Colonic mucosa (tissue), 4 donors: ENCODE measurements at regions not wholly inside any gene's neighbourhood (a gene's known extent, or its start where the extent isn't known, plus 50 kb on each side); places are given as distances from the start of the nearest gene placed in this dataset.

ENCODE experiments used
- DNase-seq: peaks from one replicate; pipeline ENCODE4 v3.0.0-alpha.2; 2020
- H3K27ac ChIP-seq: fragments of 200-600 bp; one replicate; pipeline ENCODE4 v1.8.0; 2021
- H3K27me3 ChIP-seq: fragments of 200-600 bp; one replicate; pipeline ENCODE4 v1.8.0; 2021
- H3K36me3 ChIP-seq: fragments of 200-600 bp; one replicate; pipeline ENCODE4 v1.8.0; 2021
- H3K4me1 ChIP-seq: fragments of 200-600 bp; one replicate; pipeline ENCODE4 v1.8.0; 2021; ENCODE audit warnings: mild to moderate bottlenecking
- H3K4me3 ChIP-seq: fragments of 200-600 bp; one replicate; pipeline ENCODE4 v1.8.0; 2021
- H3K9ac ChIP-seq, 2 donors: one replicate each; pipeline ENCODE4 v1.7.0; 2013; ENCODE audit warnings: control low read depth in 2 of 2, low read depth in 2 of 2, low read length in 2 of 2
- H3K9me3 ChIP-seq: fragments of 200-600 bp; one replicate; pipeline ENCODE4 v1.8.0; 2021
- intact Hi-C: fragments of 100-400 bp; cut with DNase I; formaldehyde crosslinking; loops from one replicate; pipeline ENCODE4 v1.14.1; 2022
- TF ChIP-seq, protein P1 (sequence below): fragments of 200-600 bp; IDR thresholded peaks from one replicate; pipeline ENCODE4 v1.8.0; 2022; ENCODE audit warnings: antibody characterized with exemption, mild to moderate bottlenecking
- donor health status: healthy.
- donor health status: DM: no; HTN: no; CAD: no.
- donor health status: DM: no; HTN: no; CAD: no.

GRCh38 chr10:4767033-4767814 is 58.8 kb upstream of the AKR1E2 start:
- Histone ChIP-seq H3K9me3 (no peaks in the 10 kb centered on the region), H3K27me3 (no peaks in the 10 kb centered on the region), H3K4me3 (no peak overlapping the region), H3K27ac (no peak overlapping the region), H3K36me3 (no peaks in the 10 kb centered on the region), H3K9ac (no peak overlapping the region), H3K4me1 (no peaks in the 10 kb centered on the region)
- DNase-seq, result peak; percentile 24
- TF ChIP-seq, protein P1, sequence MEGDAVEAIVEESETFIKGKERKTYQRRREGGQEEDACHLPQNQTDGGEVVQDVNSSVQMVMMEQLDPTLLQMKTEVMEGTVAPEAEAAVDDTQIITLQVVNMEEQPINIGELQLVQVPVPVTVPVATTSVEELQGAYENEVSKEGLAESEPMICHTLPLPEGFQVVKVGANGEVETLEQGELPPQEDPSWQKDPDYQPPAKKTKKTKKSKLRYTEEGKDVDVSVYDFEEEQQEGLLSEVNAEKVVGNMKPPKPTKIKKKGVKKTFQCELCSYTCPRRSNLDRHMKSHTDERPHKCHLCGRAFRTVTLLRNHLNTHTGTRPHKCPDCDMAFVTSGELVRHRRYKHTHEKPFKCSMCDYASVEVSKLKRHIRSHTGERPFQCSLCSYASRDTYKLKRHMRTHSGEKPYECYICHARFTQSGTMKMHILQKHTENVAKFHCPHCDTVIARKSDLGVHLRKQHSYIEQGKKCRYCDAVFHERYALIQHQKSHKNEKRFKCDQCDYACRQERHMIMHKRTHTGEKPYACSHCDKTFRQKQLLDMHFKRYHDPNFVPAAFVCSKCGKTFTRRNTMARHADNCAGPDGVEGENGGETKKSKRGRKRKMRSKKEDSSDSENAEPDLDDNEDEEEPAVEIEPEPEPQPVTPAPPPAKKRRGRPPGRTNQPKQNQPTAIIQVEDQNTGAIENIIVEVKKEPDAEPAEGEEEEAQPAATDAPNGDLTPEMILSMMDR, result peak; percentile 61
- intact Hi-C loops, result loop anchor here (5.0 to 10.0 kb wide), 4 partner anchors 112 to 1570 kb away; no protein-coding TSS in a partner anchor

DNA sequence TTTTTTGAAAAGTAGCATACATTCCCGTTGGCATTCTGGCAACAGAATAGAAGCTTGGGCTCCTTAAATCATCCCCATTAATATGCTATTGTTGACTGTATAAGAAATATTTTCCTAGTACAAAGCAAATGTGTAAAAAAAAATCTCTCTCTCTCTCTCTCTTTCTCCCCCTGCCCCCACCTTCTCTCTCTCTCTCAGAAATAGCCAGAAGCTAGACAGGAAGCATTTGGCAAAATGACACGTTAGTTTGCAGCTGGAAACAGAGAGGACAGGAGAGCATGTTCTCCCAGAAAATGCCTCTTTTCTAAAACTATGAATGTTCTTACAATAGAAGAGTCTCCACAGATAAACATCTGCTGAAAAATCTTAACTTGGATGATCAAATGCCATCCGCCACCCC is 59.6 kb upstream of the AKR1E2 start:
- no peak for DNase-seq

DNA sequence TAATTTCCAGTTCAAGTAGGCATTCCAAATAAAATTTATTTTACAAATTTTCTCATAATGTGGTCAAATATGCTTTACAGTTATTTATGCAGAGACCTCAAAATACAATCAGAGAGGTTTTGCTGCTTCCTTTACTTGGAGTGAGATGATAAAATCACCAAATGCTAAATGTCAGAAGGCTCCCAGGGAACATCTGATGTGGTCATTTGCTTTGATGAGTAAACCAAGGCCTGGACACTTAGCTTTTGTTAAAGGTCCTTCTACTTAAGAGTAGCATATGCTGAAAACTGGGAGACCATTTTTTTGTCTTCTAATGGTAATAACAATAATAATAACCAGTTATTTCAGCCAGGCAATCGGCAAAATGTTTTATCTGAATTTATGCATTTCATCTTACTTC is 60.6 kb upstream of the AKR1E2 start:
- intact Hi-C loops, result loop anchor here (5.0 to 10.0 kb wide), 4 partner anchors 111 to 1568 kb away; no protein-coding TSS in a partner anchor
- no peaks in the 10 kb centered on the region for H3K27me3 ChIP-seq
- DNase-seq, result no peak
- TF ChIP-seq, protein P1, result no peak
- H3K9me3 ChIP-seq, result no peaks in the 10 kb centered on the region
- no peak overlapping the region for H3K9ac ChIP-seq
- H3K4me1 ChIP-seq, result no peaks in the 10 kb centered on the region
- no peaks in the 10 kb centered on the region for H3K36me3 ChIP-seq
- no peak overlapping the region for H3K4me3 ChIP-seq
- no peak overlapping the region for H3K27ac ChIP-seq

More for the DNA sequence above, 59.6 kb upstream of the AKR1E2 start:
- Histone ChIP-seq H3K4me1 (no peaks in the 10 kb centered on the region), H3K36me3 (no peaks in the 10 kb centered on the region), H3K27me3 (no peaks in the 10 kb centered on the region), H3K9ac (no peak overlapping the region), H3K4me3 (no peak overlapping the region), H3K27ac (no peak overlapping the region), H3K9me3 (no peaks in the 10 kb centered on the region)
- TF ChIP-seq, protein P1, result no peak
- intact Hi-C loops, result loop anchor here (5.0 to 10.0 kb wide), 4 partner anchors 112 to 1569 kb away; no protein-coding TSS in a partner anchor

- Histone ChIP-seq H3K9me3 (no peaks in the 10 kb centered on the region), H3K4me3 (no peak overlapping the region), H3K9ac (no peak overlapping the region), H3K27ac (no peak overlapping the region), H3K36me3 (no peaks in the 10 kb centered on the region), H3K27me3 (no peaks in the 10 kb centered on the region), H3K4me1 (no peaks in the 10 kb centered on the region)
- TF ChIP-seq, protein P1, result no peak
- intact Hi-C loops, result loop anchor here (10.0 kb wide), 2 partner anchors 109 to 1529 kb away; no protein-coding TSS in a partner anchor
- DNase-seq, result no peak
Observed at GRCh38 chr10:4763960-4764428, 62.0 kb upstream of the AKR1E2 start.

DNA sequence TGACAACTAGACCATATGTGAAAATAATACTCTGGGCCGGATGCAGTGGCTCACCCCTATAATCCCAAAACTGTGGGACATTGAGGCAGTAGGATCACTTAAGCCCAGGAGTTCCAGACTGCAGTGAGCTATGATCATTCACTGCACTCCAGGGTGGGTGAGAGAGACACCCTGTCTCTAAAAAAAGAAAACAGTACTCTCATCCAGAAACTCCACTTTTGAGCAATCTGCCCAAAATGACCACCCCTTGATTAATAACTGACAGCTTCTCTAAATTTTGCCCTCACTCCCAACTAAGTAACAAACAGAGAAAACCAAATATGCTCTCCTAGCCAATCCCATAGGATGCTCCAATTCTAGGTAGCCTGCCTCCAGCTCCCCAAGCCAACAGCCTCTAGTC is 62.5 kb upstream of the AKR1E2 start:
- intact Hi-C loops, result loop anchor here (10.0 kb wide), 2 partner anchors 109 to 1529 kb away; no protein-coding TSS in a partner anchor
- DNase-seq, result no peak
- Histone ChIP-seq H3K4me1 (no peaks in the 10 kb centered on the region), H3K27ac (no peak overlapping the region), H3K36me3 (no peaks in the 10 kb centered on the region), H3K9me3 (no peaks in the 10 kb centered on the region), H3K9ac (no peak overlapping the region), H3K4me3 (no peak overlapping the region), H3K27me3 (no peaks in the 10 kb centered on the region)
- TF ChIP-seq, protein P1, result no peak
